ENCODE measurements at regions not wholly inside any gene's neighbourhood (a gene's known extent, or its start where the extent isn't known, plus 50 kb on each side); places are given as distances from the start of the nearest gene placed in this dataset.

GRCh38 chr2:222054813-222055212, 244.0 kb downstream of the PAX3 start:
- TF ChIP-seq, protein P1, sequence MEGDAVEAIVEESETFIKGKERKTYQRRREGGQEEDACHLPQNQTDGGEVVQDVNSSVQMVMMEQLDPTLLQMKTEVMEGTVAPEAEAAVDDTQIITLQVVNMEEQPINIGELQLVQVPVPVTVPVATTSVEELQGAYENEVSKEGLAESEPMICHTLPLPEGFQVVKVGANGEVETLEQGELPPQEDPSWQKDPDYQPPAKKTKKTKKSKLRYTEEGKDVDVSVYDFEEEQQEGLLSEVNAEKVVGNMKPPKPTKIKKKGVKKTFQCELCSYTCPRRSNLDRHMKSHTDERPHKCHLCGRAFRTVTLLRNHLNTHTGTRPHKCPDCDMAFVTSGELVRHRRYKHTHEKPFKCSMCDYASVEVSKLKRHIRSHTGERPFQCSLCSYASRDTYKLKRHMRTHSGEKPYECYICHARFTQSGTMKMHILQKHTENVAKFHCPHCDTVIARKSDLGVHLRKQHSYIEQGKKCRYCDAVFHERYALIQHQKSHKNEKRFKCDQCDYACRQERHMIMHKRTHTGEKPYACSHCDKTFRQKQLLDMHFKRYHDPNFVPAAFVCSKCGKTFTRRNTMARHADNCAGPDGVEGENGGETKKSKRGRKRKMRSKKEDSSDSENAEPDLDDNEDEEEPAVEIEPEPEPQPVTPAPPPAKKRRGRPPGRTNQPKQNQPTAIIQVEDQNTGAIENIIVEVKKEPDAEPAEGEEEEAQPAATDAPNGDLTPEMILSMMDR (IDR thresholded peaks at IDR 0.05; ENCODE audit: low read depth, low read length), result no peak
- TF ChIP-seq POLR2A (IDR thresholded peaks at IDR 0.05; ENCODE audit: extremely low read depth, insufficient read length) (no peak), MAX (IDR thresholded peaks at IDR 0.05; ENCODE audit: low read depth, low read length) (no peak)
